ENCODE measurements at regions not wholly inside any gene's neighbourhood (a gene's known extent, or its start where the extent isn't known, plus 50 kb on each side); places are given as distances from the start of the nearest gene placed in this dataset.

GRCh38 chr10:2831509-2831908 lies 235.8 kb upstream of the PFKP start:
- no peak for TF ChIP-seq CTCF (IDR thresholded peaks at IDR 0.05; ENCODE audit: low read depth, low read length, missing control alignments)
- no peak overlapping the region for H3K4me3 ChIP-seq (replicated peaks; ENCODE audit: low read depth, low read length)
- no peak for DNase-seq (ENCODE audit: extremely low read depth, low read depth)

DNA sequence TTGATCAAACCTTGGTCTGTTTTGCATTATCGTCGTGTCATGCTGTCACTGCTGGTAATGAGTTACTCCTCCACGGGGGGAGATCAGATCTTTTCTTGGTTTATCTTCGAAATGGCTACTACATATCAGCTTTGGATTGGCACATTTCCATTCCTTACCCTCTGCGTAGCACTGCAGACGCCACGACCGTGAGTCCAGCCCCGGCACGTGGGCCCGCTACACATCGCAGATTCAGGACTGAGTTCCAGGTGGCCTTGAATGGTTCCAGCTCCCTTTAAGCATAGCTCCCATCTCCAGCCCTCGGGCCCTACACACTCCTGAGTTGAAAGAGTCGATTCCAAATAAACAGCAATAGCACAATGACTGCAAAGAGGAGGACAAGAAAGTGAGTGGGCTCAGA lies 238.6 kb upstream of the PFKP start:
- DNase-seq (ENCODE audit: extremely low read depth, low read depth): no peak
- no peak for TF ChIP-seq CTCF (IDR thresholded peaks at IDR 0.05; ENCODE audit: low read depth, low read length, missing control alignments)
- no peak overlapping the region for H3K4me3 ChIP-seq (replicated peaks; ENCODE audit: low read depth, low read length)

- H3K4me3 ChIP-seq (replicated peaks; ENCODE audit: low read depth, low read length): no peak overlapping the region
- no peak for DNase-seq (ENCODE audit: extremely low read depth, low read depth)
- no peak for TF ChIP-seq CTCF (IDR thresholded peaks at IDR 0.05; ENCODE audit: low read depth, low read length, missing control alignments)
Observed at GRCh38 chr10:2826675-2827074, 240.7 kb upstream of the PFKP start.

GRCh38 chr10:2825841-2826240 lies 241.5 kb upstream of the PFKP start:
- TF ChIP-seq CTCF (IDR thresholded peaks at IDR 0.05; ENCODE audit: low read depth, low read length, missing control alignments): no peak
- no peak for DNase-seq (ENCODE audit: extremely low read depth, low read depth)
- no peak overlapping the region for H3K4me3 ChIP-seq (replicated peaks; ENCODE audit: low read depth, low read length)

- no peak overlapping the region for H3K4me3 ChIP-seq (replicated peaks; ENCODE audit: low read depth, low read length)
- DNase-seq (ENCODE audit: extremely low read depth, low read depth): no peak
- no peak for TF ChIP-seq CTCF (IDR thresholded peaks at IDR 0.05; ENCODE audit: low read depth, low read length, missing control alignments)
Observed at GRCh38 chr10:2817940-2818636, 249.3 kb upstream of the PFKP start.

- H3K4me3 ChIP-seq (replicated peaks; ENCODE audit: low read depth, low read length): no peak overlapping the region
- no peak for TF ChIP-seq CTCF (IDR thresholded peaks at IDR 0.05; ENCODE audit: low read depth, low read length, missing control alignments)
- DNase-seq (ENCODE audit: extremely low read depth, low read depth): no peak
Observed at GRCh38 chr10:2813693-2814092, 253.7 kb upstream of the PFKP start.

DNA sequence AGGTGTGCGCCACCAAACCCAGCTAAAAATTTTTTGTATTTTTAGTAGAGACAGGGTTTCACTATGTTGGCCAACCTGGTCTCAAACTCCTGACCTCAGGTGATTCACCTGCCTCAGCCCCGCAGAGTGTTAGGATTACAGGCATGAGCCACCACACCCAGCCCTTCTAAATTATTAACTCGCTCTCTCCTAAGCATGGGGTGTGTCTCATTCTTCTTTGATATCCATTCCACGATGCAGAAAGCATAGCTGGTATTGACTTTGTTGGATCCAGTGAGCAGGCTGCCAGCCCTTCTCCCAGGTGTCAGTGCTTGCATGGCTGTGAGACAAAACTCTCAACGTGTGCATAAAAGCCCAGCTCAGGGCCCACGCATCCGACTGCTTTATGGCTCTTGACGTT lies 254.1 kb upstream of the PFKP start:
- H3K4me3 ChIP-seq (replicated peaks; ENCODE audit: low read depth, low read length): no peak overlapping the region
- TF ChIP-seq CTCF (IDR thresholded peaks at IDR 0.05; ENCODE audit: low read depth, low read length, missing control alignments): no peak
- no peak for DNase-seq (ENCODE audit: extremely low read depth, low read depth)

Data from HFF-Myc (cell line).